ENCODE measurements at regions not wholly inside any gene's neighbourhood (a gene's known extent, or its start where the extent isn't known, plus 50 kb on each side); places are given as distances from the start of the nearest gene placed in this dataset.

- no peak overlapping the region; a peak in 1 of 7 replicates for H3K27ac Mint-ChIP-seq
- no peaks in the 10 kb centered on the region for H3K36me3 Mint-ChIP-seq (ENCODE audit: insufficient read depth in 1 of 3, low read depth in 3 of 3)
- no peak overlapping the region for H4K91ac ChIP-seq (ENCODE audit: insufficient read length, low read depth, low read length)
- H3K9me3 ChIP-seq (ENCODE audit: control insufficient read depth, low read depth, low read length): no peaks in the 10 kb centered on the region
- H3K23ac ChIP-seq (ENCODE audit: insufficient read length, low read depth, low read length): no peak overlapping the region
- no CpG with 5 or more reads among the region's 4 CpGs for WGBS (ENCODE audit: extremely low coverage, insufficient read length, low lambda C conversion rate)
- H3K79me2 ChIP-seq (ENCODE audit: insufficient read depth, low read length): no peaks in the 10 kb centered on the region
- no peak overlapping the region for H3K27ac ChIP-seq (ENCODE audit: insufficient read length, low read depth, low read length)
- H3K18ac ChIP-seq (ENCODE audit: insufficient read length, low read depth, low read length): no peak overlapping the region
- TF ChIP-seq CTCF (conservative IDR thresholded peaks at IDR 0.05): no peak
- no peaks in the 10 kb centered on the region for H3K23me2 ChIP-seq (ENCODE audit: insufficient read length, low read depth, low read length, poor library complexity, severe bottlenecking)
- H2BK12ac ChIP-seq (ENCODE audit: insufficient read length, low read depth, low read length): no peak overlapping the region
- no peak overlapping the region for H3T11ph ChIP-seq (ENCODE audit: low read length)
- H3K4me1 ChIP-seq (ENCODE audit: insufficient read depth, low read length): no peaks in the 10 kb centered on the region
- no peak overlapping the region for H2BK5ac ChIP-seq (ENCODE audit: insufficient read length, low read length)
- H3K9me3 Mint-ChIP-seq: no peaks in the 10 kb centered on the region
- H2AFZ ChIP-seq (ENCODE audit: low read length): no peak overlapping the region
- H3K4me1 Mint-ChIP-seq: no peaks in the 10 kb centered on the region
- no peaks in the 10 kb centered on the region for H3K27me3 ChIP-seq (ENCODE audit: insufficient read depth, low read length)
- no peak for DNase-seq
- H3K4me2 ChIP-seq (ENCODE audit: insufficient read depth, insufficient read length, low read length): no peak overlapping the region
- H2AK5ac ChIP-seq (ENCODE audit: insufficient read length, low read length): no peak overlapping the region
- no peak overlapping the region for H3K4ac ChIP-seq (ENCODE audit: low read depth, low read length)
- no peak overlapping the region for H3K9ac ChIP-seq (ENCODE audit: extremely low read depth, insufficient read length, low read length)
- no peaks in the 10 kb centered on the region for H3K27me3 Mint-ChIP-seq (ENCODE audit: low read depth)
- H3K4me3 Mint-ChIP-seq: no peak overlapping the region
- no peak overlapping the region for H4K5ac ChIP-seq (ENCODE audit: insufficient read length, low read depth, low read length)
- no peak overlapping the region for H3K14ac ChIP-seq (ENCODE audit: insufficient read depth, low read length)
- H2BK15ac ChIP-seq (ENCODE audit: low read depth, low read length): no peak overlapping the region
- no peaks in the 10 kb centered on the region for H3K79me1 ChIP-seq (ENCODE audit: insufficient read depth, low read depth, low read length, poor library complexity, severe bottlenecking)
- no peak overlapping the region for H4K8ac ChIP-seq (replicated peaks; ENCODE audit: insufficient read length, low read depth, low read length)
- H3K56ac ChIP-seq (ENCODE audit: insufficient read length, low read depth, low read length): no peak overlapping the region
- no peak overlapping the region for H2BK120ac ChIP-seq (ENCODE audit: low read depth, low read length, poor library complexity, severe bottlenecking)
- no peaks in the 10 kb centered on the region for H4K20me1 ChIP-seq (ENCODE audit: control insufficient read depth, insufficient read depth, insufficient read length)
- H2BK20ac ChIP-seq (ENCODE audit: low read depth, low read length, poor library complexity, severe bottlenecking): no peak overlapping the region
Measured at GRCh38 chr2:199543606-199544172, 86.0 kb upstream of the SATB2 start.

All from H9 (cell line).